ENCODE measurements at regions not wholly inside any gene's neighbourhood (a gene's known extent, or its start where the extent isn't known, plus 50 kb on each side); places are given as distances from the start of the nearest gene placed in this dataset.

DNA sequence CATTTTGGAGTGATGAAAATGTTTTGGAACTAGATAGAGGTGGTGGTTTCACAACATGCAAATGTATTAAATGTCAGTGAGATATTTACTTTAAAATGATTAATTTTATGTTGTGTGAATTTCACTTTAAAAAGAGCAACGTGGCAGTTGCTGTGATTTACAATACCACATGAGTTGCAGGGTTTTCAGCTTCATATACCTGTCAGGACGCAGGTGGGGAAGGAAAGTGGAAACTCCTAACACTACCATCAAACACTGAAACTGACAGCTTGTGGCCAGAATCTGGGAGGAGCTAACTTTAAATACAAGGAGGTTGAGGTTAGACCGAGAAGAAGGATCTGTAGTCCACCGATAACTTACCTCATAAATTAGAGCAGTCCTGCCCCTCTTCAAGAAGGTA is 168.9 kb upstream of the TMEM72 start:
- TF ChIP-seq, protein P1, sequence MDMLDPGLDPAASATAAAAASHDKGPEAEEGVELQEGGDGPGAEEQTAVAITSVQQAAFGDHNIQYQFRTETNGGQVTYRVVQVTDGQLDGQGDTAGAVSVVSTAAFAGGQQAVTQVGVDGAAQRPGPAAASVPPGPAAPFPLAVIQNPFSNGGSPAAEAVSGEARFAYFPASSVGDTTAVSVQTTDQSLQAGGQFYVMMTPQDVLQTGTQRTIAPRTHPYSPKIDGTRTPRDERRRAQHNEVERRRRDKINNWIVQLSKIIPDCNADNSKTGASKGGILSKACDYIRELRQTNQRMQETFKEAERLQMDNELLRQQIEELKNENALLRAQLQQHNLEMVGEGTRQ (CRISPR knock-in tag; IDR thresholded peaks at IDR 0.05) = no peak
- no peak for TF ChIP-seq CTCF (IDR thresholded peaks at IDR 0.05)
- TF ChIP-seq, protein P2, sequence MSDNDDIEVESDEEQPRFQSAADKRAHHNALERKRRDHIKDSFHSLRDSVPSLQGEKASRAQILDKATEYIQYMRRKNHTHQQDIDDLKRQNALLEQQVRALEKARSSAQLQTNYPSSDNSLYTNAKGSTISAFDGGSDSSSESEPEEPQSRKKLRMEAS (CRISPR knock-in tag; IDR thresholded peaks at IDR 0.05) = no peak
- TF ChIP-seq, protein P3, sequence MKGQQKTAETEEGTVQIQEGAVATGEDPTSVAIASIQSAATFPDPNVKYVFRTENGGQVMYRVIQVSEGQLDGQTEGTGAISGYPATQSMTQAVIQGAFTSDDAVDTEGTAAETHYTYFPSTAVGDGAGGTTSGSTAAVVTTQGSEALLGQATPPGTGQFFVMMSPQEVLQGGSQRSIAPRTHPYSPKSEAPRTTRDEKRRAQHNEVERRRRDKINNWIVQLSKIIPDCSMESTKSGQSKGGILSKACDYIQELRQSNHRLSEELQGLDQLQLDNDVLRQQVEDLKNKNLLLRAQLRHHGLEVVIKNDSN (CRISPR knock-in tag; IDR thresholded peaks at IDR 0.05) = no peak
- no peak for TF ChIP-seq CREB1 (CRISPR knock-in tag; IDR thresholded peaks at IDR 0.05)
- no peak for TF ChIP-seq ATF2 (CRISPR knock-in tag; IDR thresholded peaks at IDR 0.05; ENCODE audit: borderline replicate concordance, low read depth)
- TF ChIP-seq SMAD3 (CRISPR knock-in tag; IDR thresholded peaks at IDR 0.05; ENCODE audit: borderline replicate concordance) = no peak
- no peak for TF ChIP-seq NR3C1 (CRISPR knock-in tag; conservative IDR thresholded peaks at IDR 0.05; ENCODE audit: low read depth)
